Effector memory CD8-positive, alpha-beta T cell (primary cell): ENCODE measurements at regions not wholly inside any gene's neighbourhood (a gene's known extent, or its start where the extent isn't known, plus 50 kb on each side); places are given as distances from the start of the nearest gene placed in this dataset.

Experiments
- ATAC-seq: fragments of 150-1000 bp; cut with Tn5 transposase; replicated peaks from 2 replicates; pipeline ENCODE4 v1.10.0; 2021; ENCODE audit warnings: mild to moderate bottlenecking, moderate library complexity
- DNase-seq, 3 experiments: peaks; one replicate each; pipeline ENCODE4 v3.0.0; 2021
- H3K27ac Mint-ChIP-seq, 2 donors: one replicate each; pipeline ENCODE4 v1.8.0; 2022; ENCODE audit warnings: mild to moderate bottlenecking in 2 of 2, mixed read lengths in 2 of 2, moderate library complexity in 2 of 2
- H3K27me3 Mint-ChIP-seq, 2 donors: one replicate each; pipeline ENCODE4 v1.8.0; 2022; ENCODE audit warnings: mixed read lengths in 2 of 2
- H3K36me3 Mint-ChIP-seq: one replicate; pipeline ENCODE4 v1.8.0; 2022; ENCODE audit warnings: mild to moderate bottlenecking, moderate library complexity, mixed read lengths; ENCODE audit not compliant: insufficient read depth
- H3K4me1 Mint-ChIP-seq, 2 donors: one replicate each; pipeline ENCODE4 v1.8.0; 2022; ENCODE audit warnings: low read depth in 2 of 2, mixed read lengths in 2 of 2
- H3K4me3 Mint-ChIP-seq, 2 donors: one replicate each; pipeline ENCODE4 v1.8.0; 2022; ENCODE audit warnings: mild to moderate bottlenecking in 2 of 2, mixed read lengths in 2 of 2, moderate library complexity in 2 of 2
- H3K9me3 Mint-ChIP-seq, 2 donors: one replicate each; pipeline ENCODE4 v1.8.0; 2022; ENCODE audit warnings: mixed read lengths in 2 of 2

DNA sequence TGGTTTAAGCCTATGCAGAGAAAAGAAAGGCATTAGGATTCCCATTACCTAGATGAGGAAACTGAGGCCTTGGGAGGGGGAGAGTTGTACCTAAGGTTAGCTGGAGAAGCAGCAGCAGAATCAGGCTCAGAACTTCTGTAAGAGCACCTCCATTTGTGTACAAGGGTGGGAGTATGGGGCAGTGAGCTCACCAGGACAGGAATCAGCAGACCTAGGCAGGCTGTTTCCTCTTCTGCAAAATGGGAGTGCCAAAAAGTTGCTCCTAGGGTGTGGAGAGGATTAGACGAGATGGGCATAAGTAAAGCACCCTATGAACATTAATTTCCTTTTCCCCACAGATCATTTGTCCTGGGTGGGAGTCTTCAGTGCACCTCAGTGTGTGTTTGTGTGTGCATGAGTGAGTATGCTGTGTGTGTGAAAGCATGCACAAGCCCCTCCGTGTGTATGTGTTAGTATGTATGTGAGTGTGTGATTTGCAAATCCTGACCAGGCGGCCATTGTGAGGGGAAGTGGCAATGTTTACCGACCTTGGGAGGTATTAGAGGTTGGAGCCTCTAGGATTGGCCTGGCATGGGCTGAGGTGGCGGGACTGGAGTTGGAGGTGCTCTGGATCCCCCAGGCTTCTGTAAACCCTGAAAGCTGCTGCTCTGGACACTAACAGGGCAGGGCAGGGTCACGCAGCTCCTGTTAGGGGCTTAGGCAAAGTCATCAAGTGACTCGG is 78.8 kb downstream of the VEGFA start:
- Mint-ChIP-seq H3K4me3 (no peak overlapping the region), H3K27me3 (peaks cover 24 to 45% of the 10 kb centered on the region in 2 donors), H3K36me3 (no peaks in the 10 kb centered on the region), H3K4me1 (no peaks in the 10 kb centered on the region), H3K27ac (no peak overlapping the region), H3K9me3 (no peaks in the 10 kb centered on the region)
- no peak for ATAC-seq
- DNase-seq = no peak

DNA sequence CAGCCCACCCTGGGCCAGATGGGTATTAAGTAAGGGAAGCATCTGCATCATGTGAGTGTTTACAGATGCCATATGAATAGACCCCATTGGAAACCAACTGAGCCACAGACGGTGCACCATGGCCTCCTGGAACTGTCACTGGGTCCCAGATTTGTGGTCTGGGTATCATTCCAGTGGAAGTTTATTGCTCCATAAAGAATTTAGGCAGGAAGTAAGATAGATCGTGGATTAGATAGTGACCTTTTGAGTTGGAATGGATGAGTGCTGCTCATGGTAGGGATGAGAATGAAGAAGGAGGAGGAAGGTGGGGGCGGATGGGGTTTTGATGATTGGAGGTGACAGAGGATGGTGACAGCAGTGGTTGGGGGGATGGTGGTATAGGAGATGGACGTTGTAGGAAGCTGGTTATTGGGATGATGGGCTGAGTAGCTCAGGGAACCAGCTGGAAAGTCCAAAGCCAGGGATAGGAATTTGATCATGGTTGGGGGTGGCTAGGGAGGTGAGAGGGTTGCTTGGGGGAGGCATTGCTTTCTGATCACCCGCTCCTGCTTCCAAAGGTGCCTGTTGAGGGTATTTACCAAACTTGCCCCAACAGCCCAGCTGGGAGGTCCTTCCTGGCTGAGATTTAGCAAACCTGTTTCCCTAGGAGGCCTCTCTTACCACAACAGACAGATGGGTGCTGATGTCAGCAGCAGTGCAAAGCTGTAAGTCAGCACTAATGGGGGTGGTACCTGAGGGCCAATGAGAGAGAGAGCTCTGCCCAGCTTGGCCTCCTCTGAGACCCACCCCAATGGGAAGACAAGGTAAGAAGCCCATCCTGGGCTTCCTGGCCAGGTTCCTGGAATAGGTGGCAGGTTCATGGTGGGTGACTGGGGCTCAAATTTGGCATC is 78.0 kb downstream of the VEGFA start:
- DNase-seq (no peak), ATAC-seq (no peak)
- Mint-ChIP-seq H3K4me1 (no peaks in the 10 kb centered on the region), H3K4me3 (no peak overlapping the region), H3K9me3 (no peaks in the 10 kb centered on the region), H3K27ac (no peak overlapping the region), H3K27me3 (peaks cover 29 to 53% of the 10 kb centered on the region in 2 donors), H3K36me3 (no peaks in the 10 kb centered on the region)

DNA sequence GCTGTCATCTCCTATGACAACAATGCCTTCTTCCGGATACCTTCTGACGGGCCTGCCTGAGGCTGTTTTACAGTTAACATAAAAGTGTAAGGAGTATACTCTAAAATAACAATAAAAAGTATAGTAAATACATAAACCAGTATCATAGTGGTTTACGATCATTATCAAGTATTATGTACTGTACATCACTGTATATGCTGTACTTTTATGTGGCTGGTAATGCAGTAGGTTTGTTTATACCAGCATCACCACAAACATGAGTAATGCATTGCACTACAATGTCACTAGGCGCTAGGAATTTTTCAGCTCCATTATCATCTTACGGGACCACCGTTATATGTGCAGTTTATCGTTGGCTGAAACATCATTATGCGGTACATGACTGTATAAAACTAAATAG is 76.5 kb downstream of the VEGFA start:
- Mint-ChIP-seq H3K27me3 (peaks cover 29 to 57% of the 10 kb centered on the region in 2 donors), H3K36me3 (no peaks in the 10 kb centered on the region), H3K27ac (no peak overlapping the region), H3K4me3 (no peak overlapping the region), H3K9me3 (no peaks in the 10 kb centered on the region), H3K4me1 (no peaks in the 10 kb centered on the region)
- ATAC-seq (no peak), DNase-seq (no peak)

DNA sequence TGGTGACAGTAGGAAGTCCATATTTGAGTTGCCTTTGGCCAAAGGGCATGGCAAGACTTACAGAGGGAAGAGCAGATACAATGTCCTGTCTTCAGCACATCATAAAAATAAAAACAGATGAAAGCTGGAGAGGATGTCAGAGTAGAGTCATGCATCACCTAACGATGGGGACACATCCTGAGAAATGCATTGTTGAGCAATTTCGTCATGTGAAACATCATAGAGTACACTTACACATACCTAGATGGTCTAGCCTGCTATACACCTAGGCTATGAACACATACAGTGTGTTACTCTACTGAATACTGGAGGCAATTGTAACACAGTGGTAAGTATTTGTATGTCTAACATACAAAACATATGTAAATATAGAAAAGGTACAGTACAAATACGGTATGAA is 75.6 kb downstream of the VEGFA start:
- H3K27me3 Mint-ChIP-seq = peaks cover 29 to 56% of the 10 kb centered on the region in 2 donors
- H3K4me1 Mint-ChIP-seq = no peaks in the 10 kb centered on the region
- ATAC-seq = no peak
- H3K4me3 Mint-ChIP-seq = no peak overlapping the region
- no peaks in the 10 kb centered on the region for H3K36me3 Mint-ChIP-seq
- DNase-seq = no peak
- no peaks in the 10 kb centered on the region for H3K9me3 Mint-ChIP-seq
- no peak overlapping the region for H3K27ac Mint-ChIP-seq

DNA sequence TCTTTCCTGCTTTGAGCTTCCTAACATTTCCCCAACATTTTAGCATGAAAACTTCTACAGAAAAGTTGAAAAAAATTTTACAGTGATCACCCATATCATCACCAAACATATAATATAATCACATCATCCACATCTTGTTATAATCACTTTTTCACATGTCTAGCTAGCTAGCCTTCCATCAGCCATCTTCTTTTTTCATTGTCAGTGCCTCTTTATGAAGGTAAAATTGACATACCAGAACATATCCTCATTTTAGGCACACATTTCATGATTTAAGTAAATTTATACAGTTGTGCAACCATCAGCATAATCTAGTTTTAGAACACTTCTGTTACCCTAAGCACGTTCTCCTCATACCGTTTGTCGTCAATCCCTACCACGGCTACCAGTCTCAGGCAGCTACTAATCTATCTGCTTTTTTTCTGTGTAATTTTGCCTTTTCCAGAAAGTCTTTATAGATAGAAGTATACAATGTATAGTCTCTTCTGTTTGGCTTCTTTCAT is 73.7 kb downstream of the VEGFA start:
- Mint-ChIP-seq H3K36me3 (no peaks in the 10 kb centered on the region), H3K27me3 (peaks cover 29 to 48% of the 10 kb centered on the region in 2 donors), H3K4me3 (no peak overlapping the region), H3K9me3 (no peaks in the 10 kb centered on the region), H3K27ac (no peak overlapping the region), H3K4me1 (no peaks in the 10 kb centered on the region)
- DNase-seq (no peak), ATAC-seq (no peak)

DNA sequence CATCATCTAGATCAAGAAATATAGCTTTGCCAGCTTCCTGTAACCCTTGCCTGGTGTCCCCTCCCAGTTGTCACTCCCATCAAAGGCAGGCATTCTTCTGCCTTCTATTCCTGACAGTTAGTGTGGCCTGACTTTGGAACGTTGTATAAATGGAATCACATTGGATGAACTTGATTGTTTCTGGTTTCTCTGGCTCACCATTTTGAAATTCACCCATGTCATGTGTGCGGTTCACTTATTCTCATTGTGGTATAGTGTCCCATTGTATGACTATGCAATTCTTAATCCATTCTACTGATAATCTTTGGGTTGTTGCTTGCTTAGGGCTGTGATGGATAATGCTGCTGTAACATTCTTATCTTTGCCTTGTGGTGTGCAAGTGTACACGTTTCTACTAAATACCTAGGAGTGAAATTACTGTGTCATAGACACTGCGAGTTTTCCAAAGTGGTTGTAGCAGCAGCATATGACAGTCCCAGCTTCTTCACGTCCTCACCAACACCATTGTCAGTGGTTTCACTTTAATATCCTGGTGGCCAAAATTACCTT is 73.2 kb downstream of the VEGFA start:
- no peaks in the 10 kb centered on the region for H3K4me1 Mint-ChIP-seq
- no peak for ATAC-seq
- H3K9me3 Mint-ChIP-seq = no peaks in the 10 kb centered on the region

DNA sequence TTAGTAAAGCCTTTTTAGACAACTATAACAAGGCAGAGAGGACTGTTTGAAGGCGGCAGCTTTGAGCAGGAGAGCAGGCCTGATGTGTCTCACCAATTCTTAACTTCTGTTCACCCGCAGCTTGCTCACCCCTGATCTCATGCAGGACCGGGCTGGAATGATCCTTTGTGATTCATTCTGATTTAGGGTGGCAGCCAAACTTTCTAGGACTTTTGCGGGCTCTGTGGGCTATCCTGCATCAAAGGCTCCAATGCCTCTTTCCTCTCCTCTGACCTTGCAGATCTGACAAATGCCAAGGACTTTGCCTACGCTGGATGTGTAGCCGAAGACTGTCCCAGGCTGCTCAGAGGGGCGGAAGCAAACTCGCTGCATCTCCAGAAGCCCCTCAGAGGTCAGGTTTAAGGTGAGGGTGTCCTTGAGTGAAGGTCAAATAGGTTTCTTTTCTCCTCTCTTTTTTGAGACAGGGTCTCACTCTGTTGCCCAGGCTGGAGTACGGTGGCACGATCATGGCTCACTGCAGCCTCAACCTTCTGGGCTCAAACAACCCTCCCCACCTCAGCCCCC is 72.3 kb downstream of the VEGFA start:
- Mint-ChIP-seq H3K36me3 (no peaks in the 10 kb centered on the region), H3K4me3 (no peak overlapping the region), H3K4me1 (no peaks in the 10 kb centered on the region), H3K9me3 (no peaks in the 10 kb centered on the region), H3K27me3 (peaks cover 22 to 42% of the 10 kb centered on the region in 2 donors), H3K27ac (no peak overlapping the region)
- ATAC-seq = no peak
- no peak for DNase-seq

More for the DNA sequence above, 73.2 kb downstream of the VEGFA start:
- H3K4me3 Mint-ChIP-seq = no peak overlapping the region
- peaks cover 29 to 45% of the 10 kb centered on the region in 2 donors for H3K27me3 Mint-ChIP-seq
- H3K36me3 Mint-ChIP-seq = no peaks in the 10 kb centered on the region
- DNase-seq = no peak
- H3K27ac Mint-ChIP-seq = no peak overlapping the region

DNA sequence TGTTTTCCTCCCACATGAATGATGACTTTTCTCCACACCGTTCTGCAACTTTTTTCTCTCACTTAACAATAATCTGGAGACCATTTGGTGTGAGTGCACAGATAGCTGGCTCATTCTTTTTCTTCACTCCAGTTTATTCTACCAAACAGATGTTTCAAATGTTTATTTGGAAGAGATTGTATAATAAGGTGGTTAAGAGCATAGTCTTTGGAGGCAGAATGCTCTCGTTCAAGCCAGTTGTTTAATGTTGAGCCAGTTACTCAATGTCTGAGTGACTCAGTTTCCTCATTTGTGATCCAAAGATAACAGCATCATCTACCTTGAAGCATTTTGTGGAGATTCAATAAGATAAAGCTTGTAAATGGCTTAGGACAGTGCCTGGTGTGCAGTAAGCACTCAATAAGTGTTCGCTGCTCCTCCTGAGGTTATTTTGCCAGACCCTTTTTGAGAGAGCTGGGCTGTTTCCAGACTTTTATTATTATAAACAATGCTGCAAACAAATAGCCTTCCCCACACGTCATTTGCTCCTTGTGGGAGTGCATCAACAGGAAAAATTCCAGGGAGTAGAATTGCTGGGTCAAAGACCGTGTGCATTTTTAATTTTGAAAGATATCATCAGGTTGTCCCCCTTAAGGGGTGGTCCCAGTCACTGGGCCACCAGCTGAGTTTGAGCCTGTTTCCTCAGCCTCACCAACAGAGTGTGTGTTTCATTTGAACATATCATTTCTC is 70.6 kb downstream of the VEGFA start:
- H3K27me3 Mint-ChIP-seq = peaks cover 27 to 48% of the 10 kb centered on the region in 2 donors
- no peaks in the 10 kb centered on the region for H3K9me3 Mint-ChIP-seq
- no peak overlapping the region for H3K27ac Mint-ChIP-seq
- DNase-seq (no peak), ATAC-seq (no peak)
- no peaks in the 10 kb centered on the region for H3K36me3 Mint-ChIP-seq
- no peaks in the 10 kb centered on the region for H3K4me1 Mint-ChIP-seq
- H3K4me3 Mint-ChIP-seq = no peak overlapping the region

DNA sequence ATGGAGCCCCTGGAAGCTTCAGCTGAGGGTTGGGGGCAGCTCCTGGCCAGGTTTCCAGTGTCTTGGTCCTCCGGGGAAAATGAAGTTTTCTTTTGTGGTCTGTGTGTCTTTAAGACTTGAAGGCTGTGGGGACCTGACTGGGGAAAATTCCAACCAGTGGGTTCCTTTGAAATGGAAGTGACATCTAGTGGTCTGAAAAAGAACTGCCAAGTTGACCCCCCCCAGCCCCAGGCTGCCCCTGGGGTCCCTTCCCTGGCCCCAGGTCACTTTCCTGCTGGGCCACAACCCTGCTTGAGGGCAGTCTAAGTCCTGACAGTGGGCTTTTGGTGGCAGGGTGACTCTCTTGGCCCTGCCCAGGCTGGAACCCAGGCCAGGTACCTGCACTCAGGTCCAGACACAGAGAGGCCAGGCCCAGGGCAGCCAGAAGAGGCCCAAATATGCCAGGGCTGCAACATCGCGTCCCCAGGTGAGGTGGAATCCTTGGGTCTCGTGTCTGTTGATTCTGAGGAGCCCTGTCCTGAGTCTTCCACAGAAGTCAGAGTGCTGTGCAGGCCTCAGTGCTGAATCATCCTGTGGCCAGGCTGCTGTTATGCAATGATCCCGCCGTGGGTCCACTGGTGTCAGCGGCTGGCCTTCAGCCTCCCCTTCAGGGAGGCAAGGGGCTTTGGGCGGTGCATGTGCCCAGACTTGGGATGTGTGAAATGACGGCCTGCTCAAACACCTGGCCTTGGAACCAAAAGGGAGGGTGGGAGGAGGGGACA is 68.4 kb downstream of the VEGFA start:
- Mint-ChIP-seq H3K27me3 (peaks cover 10 to 34% of the 10 kb centered on the region in 2 donors), H3K27ac (no peak overlapping the region), H3K4me1 (no peaks in the 10 kb centered on the region), H3K36me3 (no peaks in the 10 kb centered on the region), H3K4me3 (no peak overlapping the region), H3K9me3 (no peaks in the 10 kb centered on the region)
- DNase-seq (no peak), ATAC-seq (no peak)

DNA sequence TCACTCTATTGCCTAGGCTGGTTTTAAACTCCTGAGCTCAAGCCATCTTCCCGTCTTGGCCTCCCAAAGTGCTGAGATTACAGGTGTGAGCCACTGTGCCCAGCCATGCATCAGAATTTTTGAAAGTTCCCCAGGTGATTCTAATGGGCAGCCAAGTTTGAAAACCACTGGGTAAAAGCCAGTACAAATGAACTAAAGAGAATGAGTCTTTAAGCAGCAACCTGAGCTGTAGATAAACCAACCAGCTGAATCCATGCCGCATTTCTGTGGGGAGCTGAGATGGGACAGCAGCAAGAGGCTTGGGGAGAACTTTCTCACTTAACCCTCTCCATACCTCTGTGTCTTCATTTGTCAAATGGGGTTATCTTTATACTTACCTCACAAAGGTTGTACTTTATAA is 67.5 kb downstream of the VEGFA start:
- DNase-seq (no peak), ATAC-seq (no peak)
- no peak overlapping the region for H3K27ac Mint-ChIP-seq
- H3K4me3 Mint-ChIP-seq = no peak overlapping the region
- H3K9me3 Mint-ChIP-seq = no peaks in the 10 kb centered on the region
- H3K27me3 Mint-ChIP-seq = peaks cover 10 to 25% of the 10 kb centered on the region in 2 donors
- no peaks in the 10 kb centered on the region for H3K36me3 Mint-ChIP-seq
- H3K4me1 Mint-ChIP-seq = no peaks in the 10 kb centered on the region

DNA sequence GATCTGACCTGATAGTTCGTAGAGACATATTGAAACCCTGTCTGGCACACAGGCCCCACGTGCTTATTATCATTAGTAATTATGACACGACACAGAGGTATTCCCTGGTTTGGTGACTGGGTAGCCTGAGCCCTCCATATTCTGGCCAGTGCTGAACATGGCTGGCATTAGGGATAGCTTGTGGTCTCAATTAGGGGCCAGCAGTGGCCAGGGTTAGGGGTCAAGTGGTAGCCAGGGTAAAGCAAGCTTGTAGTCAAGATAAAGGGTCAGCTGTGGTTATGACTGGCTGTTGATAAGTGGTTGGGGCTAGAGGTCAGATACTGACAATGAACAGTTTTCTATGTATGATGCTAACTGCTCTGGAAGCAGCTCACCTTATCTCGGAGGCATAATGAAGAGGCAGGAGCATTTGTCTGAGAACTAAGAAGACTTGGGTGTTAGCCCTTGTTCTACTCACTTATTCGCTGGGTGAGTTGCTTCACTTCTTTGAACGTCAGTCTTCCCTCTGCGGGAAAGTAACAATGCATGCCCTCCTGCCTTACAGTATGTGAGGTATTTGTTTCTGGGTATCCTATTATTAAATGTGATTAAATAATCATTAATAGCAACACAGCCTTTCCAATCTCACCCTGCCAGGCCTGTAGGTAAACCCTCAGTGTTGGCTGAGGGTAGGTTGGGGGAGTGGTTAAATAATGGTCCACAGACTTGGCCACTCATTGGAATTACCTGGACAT is 66.7 kb downstream of the VEGFA start:
- Mint-ChIP-seq H3K27me3 (peaks cover 10 to 25% of the 10 kb centered on the region in 2 donors), H3K27ac (no peak overlapping the region), H3K36me3 (no peaks in the 10 kb centered on the region), H3K4me3 (no peak overlapping the region), H3K4me1 (no peaks in the 10 kb centered on the region), H3K9me3 (no peaks in the 10 kb centered on the region)
- no peak for DNase-seq
- ATAC-seq = no peak
